ENCODE measurements at regions not wholly inside any gene's neighbourhood (a gene's known extent, or its start where the extent isn't known, plus 50 kb on each side); places are given as distances from the start of the nearest gene placed in this dataset.
A peak's percentile ranks its signal among the peaks of the same experiment; 100 is the strongest.

GRCh38 chr3:135848051-135848450 is 117.5 kb upstream of the PPP2R3A start:
- no peak for DNase-seq (ENCODE audit: low read depth)
- no peak overlapping the region for H3K4me3 ChIP-seq (ENCODE audit: low read length)
- TF ChIP-seq CTCF (IDR thresholded peaks at IDR 0.05; ENCODE audit: insufficient read depth, low read depth, low read length, missing control alignments): no peak

GRCh38 chr3:135849827-135850226 is 115.7 kb upstream of the PPP2R3A start:
- no peak for TF ChIP-seq CTCF (IDR thresholded peaks at IDR 0.05; ENCODE audit: insufficient read depth, low read depth, low read length, missing control alignments)
- H3K4me3 ChIP-seq (ENCODE audit: low read length): no peak overlapping the region
- no peak for DNase-seq (ENCODE audit: low read depth)

GRCh38 chr3:135851201-135852081 is 114.1 kb upstream of the PPP2R3A start:
- DNase-seq (ENCODE audit: low read depth): peak; percentile 5
- H3K4me3 ChIP-seq (ENCODE audit: low read length): no peak overlapping the region
- TF ChIP-seq CTCF (IDR thresholded peaks at IDR 0.05; ENCODE audit: insufficient read depth, low read depth, low read length, missing control alignments): no peak

- DNase-seq (ENCODE audit: low read depth): no peak
- H3K4me3 ChIP-seq (ENCODE audit: low read length): no peak overlapping the region
- TF ChIP-seq CTCF (IDR thresholded peaks at IDR 0.05; ENCODE audit: insufficient read depth, low read depth, low read length, missing control alignments): no peak
Observed at GRCh38 chr3:135853981-135854380, 111.5 kb upstream of the PPP2R3A start.

- TF ChIP-seq CTCF (IDR thresholded peaks at IDR 0.05; ENCODE audit: insufficient read depth, low read depth, low read length, missing control alignments): no peak
- no peak for DNase-seq (ENCODE audit: low read depth)
- H3K4me3 ChIP-seq (ENCODE audit: low read length): no peak overlapping the region
Observed at GRCh38 chr3:135860761-135861160, 104.8 kb upstream of the PPP2R3A start.

GRCh38 chr3:135862361-135862760 is 103.2 kb upstream of the PPP2R3A start:
- no peak for DNase-seq (ENCODE audit: low read depth)
- TF ChIP-seq CTCF (IDR thresholded peaks at IDR 0.05; ENCODE audit: insufficient read depth, low read depth, low read length, missing control alignments): no peak
- no peak overlapping the region for H3K4me3 ChIP-seq (ENCODE audit: low read length)

- no peak for DNase-seq (ENCODE audit: low read depth)
- no peak for TF ChIP-seq CTCF (IDR thresholded peaks at IDR 0.05; ENCODE audit: insufficient read depth, low read depth, low read length, missing control alignments)
- no peak overlapping the region for H3K4me3 ChIP-seq (ENCODE audit: low read length)
Observed at GRCh38 chr3:135864060-135864459, 101.5 kb upstream of the PPP2R3A start.

Data from epithelial cell of esophagus (primary cell).